Urothelium cell line (cell line): ENCODE measurements at regions not wholly inside any gene's neighbourhood (a gene's known extent, or its start where the extent isn't known, plus 50 kb on each side); places are given as distances from the start of the nearest gene placed in this dataset.

Experiments
- DNase-seq: peaks from one replicate; pipeline ENCODE4 v3.0.0; 2011; ENCODE audit warnings: low spot score, mixed read lengths
- FAIRE-seq: peaks from 2 replicates; lab custom pipeline; 2011; peaks lifted over from hg19 to GRCh38; lab: Jason Lieb, UNC

GRCh38 chr17:73722165-73722564, 77.9 kb upstream of the SDK2 start:
- DNase-seq = no peak
- no peak for FAIRE-seq

GRCh38 chr17:73723317-73723716, 79.1 kb upstream of the SDK2 start:
- FAIRE-seq (peak; percentile 44), DNase-seq (no peak)

- DNase-seq (no peak), FAIRE-seq (no peak)
These were observed 80.1 kb upstream of the SDK2 start for GRCh38 chr17:73724341-73724740.

GRCh38 chr17:73724990-73725389, 80.7 kb upstream of the SDK2 start:
- DNase-seq (no peak), FAIRE-seq (peak; percentile 91)

GRCh38 chr17:73725794-73726515, 81.7 kb upstream of the SDK2 start:
- DNase-seq (no peak), FAIRE-seq (no peak)

- FAIRE-seq (no peak), DNase-seq (no peak)
These were observed 83.7 kb upstream of the SDK2 start for GRCh38 chr17:73727941-73728340.

GRCh38 chr17:73729101-73729500, 84.9 kb upstream of the SDK2 start:
- no peak for FAIRE-seq
- DNase-seq = no peak

GRCh38 chr17:73731733-73732132, 87.5 kb upstream of the SDK2 start:
- DNase-seq (no peak), FAIRE-seq (no peak)

GRCh38 chr17:73733517-73733916, 89.3 kb upstream of the SDK2 start:
- DNase-seq (no peak), FAIRE-seq (no peak)

GRCh38 chr17:73735245-73735644, 91.0 kb upstream of the SDK2 start:
- FAIRE-seq (no peak), DNase-seq (no peak)

- FAIRE-seq (no peak), DNase-seq (no peak)
These were observed 94.7 kb upstream of the SDK2 start for GRCh38 chr17:73738751-73739575.

- DNase-seq (no peak), FAIRE-seq (peak; percentile 42)
These were observed 96.1 kb upstream of the SDK2 start for GRCh38 chr17:73740370-73740769.

GRCh38 chr17:73742948-73743381, 98.7 kb upstream of the SDK2 start:
- FAIRE-seq = no peak
- DNase-seq = no peak

GRCh38 chr17:73743518-73744201, 99.4 kb upstream of the SDK2 start:
- FAIRE-seq (no peak), DNase-seq (no peak)

GRCh38 chr17:73744411-73744810, 100.2 kb upstream of the SDK2 start:
- FAIRE-seq = peak; percentile 40

GRCh38 chr17:73746314-73747073, 102.2 kb upstream of the SDK2 start:
- no peak for DNase-seq
- FAIRE-seq = no peak

More at GRCh38 chr17:73744411-73744810, 100.2 kb upstream of the SDK2 start:
- no peak for DNase-seq

GRCh38 chr17:73747221-73748002, 103.2 kb upstream of the SDK2 start:
- FAIRE-seq (no peak), DNase-seq (no peak)

GRCh38 chr17:73748508-73748907, 104.3 kb upstream of the SDK2 start:
- no peak for DNase-seq
- no peak for FAIRE-seq

- peak; percentile 99 for FAIRE-seq
These were observed 105.1 kb upstream of the SDK2 start for GRCh38 chr17:73749337-73749823.

More at GRCh38 chr17:73749337-73749823, 105.1 kb upstream of the SDK2 start:
- no peak for DNase-seq
